ENCODE measurements at regions not wholly inside any gene's neighbourhood (a gene's known extent, or its start where the extent isn't known, plus 50 kb on each side); places are given as distances from the start of the nearest gene placed in this dataset.
"Not testable (repeated sequence)": the region's sequence is repeated elsewhere in the genome, so short reads cannot be mapped to it uniquely, and the experiment has no call there.

GRCh38 chr20:22729180-22729579, 144.8 kb upstream of the FOXA2 start:
- POLR2A ChIA-PET, result no interaction called here
- TF ChIP-seq ARNT (IDR thresholded peaks at IDR 0.05), result no peak
- no peak for TF ChIP-seq SUZ12 (IDR thresholded peaks at IDR 0.05)
- no peak for TF ChIP-seq PKNOX1 (IDR thresholded peaks at IDR 0.05)
- no peak for TF ChIP-seq TARDBP (IDR thresholded peaks at IDR 0.05)
- TF ChIP-seq HDGF (IDR thresholded peaks at IDR 0.05; ENCODE audit: borderline replicate concordance), result no peak
- no peak for TF ChIP-seq L3MBTL2 (conservative IDR thresholded peaks at IDR 0.05)
- TF ChIP-seq FOXK2 (IDR thresholded peaks at IDR 0.05), result no peak
- no peak for TF ChIP-seq SP1 (IDR thresholded peaks at IDR 0.05)
- no peak for TF ChIP-seq LEF1 (IDR thresholded peaks at IDR 0.05; ENCODE audit: borderline replicate concordance)
- TF ChIP-seq CTBP1 (IDR thresholded peaks at IDR 0.05; ENCODE audit: borderline replicate concordance), result no peak
- no peak for TF ChIP-seq ZNF384 (IDR thresholded peaks at IDR 0.05)
- no peak for TF ChIP-seq ELF4 (IDR thresholded peaks at IDR 0.05)
- TF ChIP-seq FOXA1 (IDR thresholded peaks at IDR 0.05), result no peak
- TF ChIP-seq BHLHE40 (IDR thresholded peaks at IDR 0.05; ENCODE audit: borderline replicate concordance), result no peak
- no peak for TF ChIP-seq FOXM1 (IDR thresholded peaks at IDR 0.05; ENCODE audit: borderline replicate concordance)
- TF ChIP-seq NFRKB (IDR thresholded peaks at IDR 0.05), result no peak
- CTCF ChIA-PET, result no interaction called here
- DNase-seq (ENCODE audit: extremely low spot score), result no peak

- TF ChIP-seq ELF4 (IDR thresholded peaks at IDR 0.05) (no peak), HDGF (IDR thresholded peaks at IDR 0.05; ENCODE audit: borderline replicate concordance) (no peak), ZNF384 (IDR thresholded peaks at IDR 0.05) (no peak), FOXK2 (IDR thresholded peaks at IDR 0.05) (no peak), SP1 (IDR thresholded peaks at IDR 0.05) (no peak), CTBP1 (IDR thresholded peaks at IDR 0.05; ENCODE audit: borderline replicate concordance) (no peak)
- POLR2A ChIA-PET, result no interaction called here
- DNase-seq (ENCODE audit: extremely low spot score), result no peak
- CTCF ChIA-PET, result interaction anchor here (0.8 kb wide), 1 partner anchor 38 kb away, joined by 3 read pairs; no protein-coding TSS in a partner anchor
Observed at GRCh38 chr20:22729616-22730236, 145.4 kb upstream of the FOXA2 start.

GRCh38 chr20:22732751-22733150, 148.4 kb upstream of the FOXA2 start:
- CTCF ChIA-PET, result no interaction called here
- no peak for TF ChIP-seq CTBP1 (IDR thresholded peaks at IDR 0.05; ENCODE audit: borderline replicate concordance)
- no peak for TF ChIP-seq NFRKB (IDR thresholded peaks at IDR 0.05)
- TF ChIP-seq FOXM1 (IDR thresholded peaks at IDR 0.05; ENCODE audit: borderline replicate concordance), result no peak
- no peak for TF ChIP-seq BHLHE40 (IDR thresholded peaks at IDR 0.05; ENCODE audit: borderline replicate concordance)
- TF ChIP-seq L3MBTL2 (conservative IDR thresholded peaks at IDR 0.05), result no peak
- TF ChIP-seq ARNT (IDR thresholded peaks at IDR 0.05), result no peak
- no peak for TF ChIP-seq PKNOX1 (IDR thresholded peaks at IDR 0.05)
- no peak for TF ChIP-seq ZNF384 (IDR thresholded peaks at IDR 0.05)
- TF ChIP-seq LEF1 (IDR thresholded peaks at IDR 0.05; ENCODE audit: borderline replicate concordance), result no peak
- no peak for TF ChIP-seq TARDBP (IDR thresholded peaks at IDR 0.05)
- TF ChIP-seq FOXK2 (IDR thresholded peaks at IDR 0.05), result no peak
- no peak for TF ChIP-seq FOXA1 (IDR thresholded peaks at IDR 0.05)
- POLR2A ChIA-PET, result no interaction called here
- no peak for DNase-seq (ENCODE audit: extremely low spot score)

- DNase-seq (ENCODE audit: extremely low spot score); POLR2A ChIA-PET: not testable (repeated sequence)
- CTCF ChIA-PET, result interaction anchor here (0.6 to 1.4 kb wide), 6 partner anchors 17 to 605 kb away, joined by 3 to 5 read pairs (median 4); no protein-coding TSS in a partner anchor
Observed at GRCh38 chr20:22734946-22735647, 150.7 kb upstream of the FOXA2 start.

GRCh38 chr20:22740829-22741228, 156.5 kb upstream of the FOXA2 start:
- TF ChIP-seq ZNF384 (IDR thresholded peaks at IDR 0.05), result no peak
- no peak for TF ChIP-seq FOXM1 (IDR thresholded peaks at IDR 0.05; ENCODE audit: borderline replicate concordance)
- no peak for TF ChIP-seq PKNOX1 (IDR thresholded peaks at IDR 0.05)
- DNase-seq (ENCODE audit: extremely low spot score), result no peak
- ChIA-PET POLR2A (no interaction called here), CTCF (no interaction called here)

- DNase-seq (ENCODE audit: extremely low spot score), result no peak
- TF ChIP-seq HDGF (IDR thresholded peaks at IDR 0.05; ENCODE audit: borderline replicate concordance), result no peak
- no peak for TF ChIP-seq ZNF384 (IDR thresholded peaks at IDR 0.05)
- TF ChIP-seq TARDBP (IDR thresholded peaks at IDR 0.05), result no peak
- no peak for TF ChIP-seq NFRKB (IDR thresholded peaks at IDR 0.05)
- no peak for TF ChIP-seq FOXM1 (IDR thresholded peaks at IDR 0.05; ENCODE audit: borderline replicate concordance)
- no peak for TF ChIP-seq PKNOX1 (IDR thresholded peaks at IDR 0.05)
- no peak for TF ChIP-seq SP1 (IDR thresholded peaks at IDR 0.05)
- TF ChIP-seq BHLHE40 (IDR thresholded peaks at IDR 0.05; ENCODE audit: borderline replicate concordance), result no peak
- ChIA-PET POLR2A (no interaction called here), CTCF (no interaction called here)
Observed at GRCh38 chr20:22744341-22745193, 160.2 kb upstream of the FOXA2 start.

All from HEK293T (cell line).